ENCODE measurements at regions not wholly inside any gene's neighbourhood (a gene's known extent, or its start where the extent isn't known, plus 50 kb on each side); places are given as distances from the start of the nearest gene placed in this dataset.

DNA sequence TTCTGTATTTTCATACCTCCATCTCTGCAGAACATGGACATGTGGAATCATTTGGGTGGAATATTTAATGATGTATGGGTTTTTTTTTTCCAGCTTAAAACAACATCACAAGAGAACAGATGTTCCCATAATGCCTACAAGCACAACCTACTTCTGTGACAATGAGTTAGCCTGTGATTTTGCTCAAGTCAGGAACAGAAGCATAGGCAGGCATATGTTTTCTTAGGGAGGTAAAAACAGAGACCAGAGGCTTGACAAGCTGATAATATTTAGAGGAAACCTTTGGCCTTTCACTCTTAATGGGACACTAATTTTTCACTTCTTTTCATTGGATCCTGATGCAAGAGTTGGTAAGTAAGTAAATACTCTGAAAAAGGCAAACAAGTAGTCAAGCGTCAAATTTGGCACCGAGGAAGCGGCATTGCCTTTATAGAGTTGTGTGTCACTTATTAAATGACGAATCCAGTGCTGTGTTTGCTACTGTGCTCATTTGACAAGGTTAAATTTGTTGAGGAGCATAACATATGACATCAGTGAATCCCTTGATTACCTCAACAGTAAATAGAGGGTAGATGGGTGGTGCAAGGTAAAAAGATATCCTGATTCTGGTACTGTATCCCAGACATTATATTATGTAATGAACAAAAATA lies 66.7 kb upstream of the RBMS3 start:
- 91 to 97% methylated on average over 4 of the region's 4 CpGs for WGBS, 2 donors
- Histone ChIP-seq H3K27ac (no peak overlapping the region), H3K4me1 (no peaks in the 10 kb centered on the region), H3K9me3 (no peaks in the 10 kb centered on the region), H3K27me3 (no peaks in the 10 kb centered on the region), H3K4me3 (no peak overlapping the region), H3K36me3 (no peaks in the 10 kb centered on the region)
- TF ChIP-seq CTCF (IDR thresholded peaks at IDR 0.05) (no peak), POLR2A (IDR thresholded peaks at IDR 0.05) (no peak), EP300 (IDR thresholded peaks at IDR 0.05) (no peak), POLR2AphosphoS5 (IDR thresholded peaks at IDR 0.05) (no peak)
- no peak for ATAC-seq (ENCODE audit: low FRiP score in 2 of 2)
- no peak for DNase-seq

- Histone ChIP-seq H3K36me3 (no peaks in the 10 kb centered on the region), H3K4me1 (no peaks in the 10 kb centered on the region), H3K27me3 (no peaks in the 10 kb centered on the region), H3K9me3 (no peaks in the 10 kb centered on the region), H3K27ac (no peak overlapping the region), H3K4me3 (no peak overlapping the region)
- ATAC-seq (ENCODE audit: low FRiP score in 2 of 2) (no peak), DNase-seq (no peak)
- TF ChIP-seq POLR2AphosphoS5 (IDR thresholded peaks at IDR 0.05) (no peak), CTCF (IDR thresholded peaks at IDR 0.05) (no peak), EP300 (IDR thresholded peaks at IDR 0.05) (no peak), POLR2A (IDR thresholded peaks at IDR 0.05) (no peak)
These were observed 64.9 kb upstream of the RBMS3 start for GRCh38 chr3:29215948-29216347.

DNA sequence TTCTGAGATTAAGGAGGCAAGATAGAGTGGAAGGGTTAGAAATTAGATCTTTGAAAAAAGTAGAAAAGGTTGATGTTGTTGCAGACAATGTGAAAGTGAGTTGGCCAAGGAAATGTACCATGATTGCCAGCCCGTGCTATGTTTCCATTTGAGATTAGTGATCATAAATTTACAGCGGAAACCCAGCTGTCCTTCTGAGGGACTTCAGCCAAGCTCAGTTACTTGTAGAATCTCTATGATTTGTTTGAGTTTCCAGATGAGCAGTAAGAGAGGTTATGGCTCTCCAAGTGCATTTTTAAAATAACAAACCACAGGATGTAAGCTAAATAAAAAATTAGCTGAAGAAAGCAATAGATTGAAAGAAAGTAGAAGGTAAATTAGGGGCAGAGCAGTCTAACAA lies 54.2 kb upstream of the RBMS3 start:
- H3K9me3 ChIP-seq: no peaks in the 10 kb centered on the region
- no peak overlapping the region for H3K27ac ChIP-seq
- H3K36me3 ChIP-seq: no peaks in the 10 kb centered on the region
- WGBS, 2 donors: 37 to 47% methylated on average over 2 of the region's 2 CpGs
- ATAC-seq (ENCODE audit: low FRiP score in 2 of 2) (no peak), DNase-seq (no peak)
- no peaks in the 10 kb centered on the region for H3K27me3 ChIP-seq
- no peak overlapping the region for H3K4me3 ChIP-seq
- no peaks in the 10 kb centered on the region for H3K4me1 ChIP-seq
- TF ChIP-seq CTCF (IDR thresholded peaks at IDR 0.05): no peak
- no peak for TF ChIP-seq EP300 (IDR thresholded peaks at IDR 0.05)
- no peak for TF ChIP-seq POLR2A (IDR thresholded peaks at IDR 0.05)
- TF ChIP-seq POLR2AphosphoS5 (IDR thresholded peaks at IDR 0.05): no peak

DNA sequence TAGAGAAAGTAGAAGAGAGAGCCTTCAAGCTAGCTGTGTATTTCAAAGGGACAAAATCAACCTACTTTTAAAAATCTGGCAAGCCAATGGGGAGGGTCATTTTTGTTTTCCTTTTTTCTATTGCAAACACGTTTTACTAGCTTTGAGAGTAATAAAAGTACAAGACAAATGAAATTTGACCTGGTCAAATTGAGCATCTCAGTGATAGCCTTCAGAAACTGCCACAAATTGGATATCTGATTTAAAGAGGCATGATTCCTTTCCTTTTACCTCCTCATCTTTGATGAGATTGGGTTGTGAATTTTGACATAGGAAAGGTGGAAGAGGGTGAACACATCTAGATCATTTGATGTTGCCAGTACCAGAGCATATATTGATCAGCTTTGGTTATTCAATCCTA lies 53.6 kb upstream of the RBMS3 start:
- no peaks in the 10 kb centered on the region for H3K36me3 ChIP-seq
- TF ChIP-seq POLR2A (IDR thresholded peaks at IDR 0.05) (no peak), EP300 (IDR thresholded peaks at IDR 0.05) (no peak), CTCF (IDR thresholded peaks at IDR 0.05) (no peak), POLR2AphosphoS5 (IDR thresholded peaks at IDR 0.05) (no peak)
- no peak overlapping the region for H3K4me3 ChIP-seq
- ATAC-seq (ENCODE audit: low FRiP score in 2 of 2) (no peak), DNase-seq (no peak)
- H3K27ac ChIP-seq: no peak overlapping the region
- 35 to 51% methylated on average over 1 of the region's 1 CpG for WGBS, 2 donors
- no peaks in the 10 kb centered on the region for H3K27me3 ChIP-seq
- no peaks in the 10 kb centered on the region for H3K9me3 ChIP-seq
- H3K4me1 ChIP-seq: no peaks in the 10 kb centered on the region

Measured in upper lobe of left lung (tissue), 6 donors.